ENCODE measurements at regions not wholly inside any gene's neighbourhood (a gene's known extent, or its start where the extent isn't known, plus 50 kb on each side); places are given as distances from the start of the nearest gene placed in this dataset.

DNA sequence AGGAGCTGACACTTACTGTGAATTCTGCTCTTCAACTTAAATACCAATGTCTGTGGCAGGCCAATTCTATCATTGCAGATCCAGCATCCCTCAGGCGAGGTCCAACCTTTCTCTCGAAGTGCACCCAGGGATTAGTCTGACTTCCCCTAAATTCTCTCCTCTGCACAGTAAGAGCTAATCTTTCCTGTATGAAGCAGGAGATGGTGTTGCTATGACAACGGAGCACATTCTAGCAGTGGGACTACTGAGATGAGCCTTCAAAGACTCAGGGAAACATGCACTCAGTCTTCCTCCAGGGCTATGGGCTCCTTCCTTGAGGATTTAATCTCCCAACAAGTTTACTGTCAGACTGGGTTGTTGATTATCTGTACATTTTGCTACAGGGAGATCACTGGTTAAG, 176.3 kb downstream of the NOL4 start:
- H3K4me3 ChIP-seq, result no peak overlapping the region
- H3K27ac ChIP-seq, result no peak overlapping the region
- no peak for TF ChIP-seq CTCF (IDR thresholded peaks at IDR 0.05)
- no peak for DNase-seq (ENCODE audit: low spot score)

GRCh38 chr18:34042423-34043146, 182.1 kb downstream of the NOL4 start:
- no peak overlapping the region for H3K4me3 ChIP-seq
- H3K27ac ChIP-seq, result no peak overlapping the region
- TF ChIP-seq CTCF (IDR thresholded peaks at IDR 0.05), result no peak
- no peak for DNase-seq (ENCODE audit: low spot score)

GRCh38 chr18:34039611-34040010, 185.1 kb downstream of the NOL4 start:
- H3K27ac ChIP-seq, result no peak overlapping the region
- peak overlapping the region; percentile 38 for H3K4me3 ChIP-seq
- DNase-seq (ENCODE audit: low spot score), result no peak
- TF ChIP-seq CTCF (IDR thresholded peaks at IDR 0.05), result no peak

- H3K4me3 ChIP-seq, result peak overlapping the region; percentile 38
- DNase-seq (ENCODE audit: low spot score), result no peak
- no peak for TF ChIP-seq CTCF (IDR thresholded peaks at IDR 0.05)
- no peak overlapping the region for H3K27ac ChIP-seq
Observed at GRCh38 chr18:34039201-34039600, 185.5 kb downstream of the NOL4 start.

GRCh38 chr18:34038086-34038485, 186.6 kb downstream of the NOL4 start:
- Histone ChIP-seq H3K27ac (no peak overlapping the region), H3K4me3 (no peak overlapping the region)
- no peak for DNase-seq (ENCODE audit: low spot score)
- no peak for TF ChIP-seq CTCF (IDR thresholded peaks at IDR 0.05)

- no peak for DNase-seq (ENCODE audit: low spot score)
- no peak for TF ChIP-seq CTCF (IDR thresholded peaks at IDR 0.05)
- H3K4me3 ChIP-seq, result no peak overlapping the region
- H3K27ac ChIP-seq, result no peak overlapping the region
Observed at GRCh38 chr18:34033968-34034367, 190.7 kb downstream of the NOL4 start.

DNA sequence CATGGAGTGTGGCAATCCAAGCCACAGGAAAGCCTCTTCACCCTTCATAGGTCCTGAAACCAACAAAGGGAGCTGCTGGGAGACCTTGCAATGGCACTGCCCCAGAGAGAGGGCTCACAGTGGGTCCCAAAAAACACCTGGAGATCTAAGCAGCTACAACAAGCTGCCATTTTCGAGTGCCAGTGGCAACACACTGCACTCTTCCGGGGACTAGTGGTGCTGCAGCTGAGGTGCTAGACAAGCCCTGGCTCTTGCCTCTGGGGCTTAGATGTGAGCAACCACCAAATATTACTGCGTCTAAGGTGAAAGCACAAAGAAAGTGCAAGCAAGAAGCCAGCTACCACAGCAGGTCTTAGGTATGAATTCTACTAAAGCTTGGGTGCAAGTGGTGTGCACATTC, 192.9 kb downstream of the NOL4 start:
- no peak overlapping the region for H3K4me3 ChIP-seq
- no peak for DNase-seq (ENCODE audit: low spot score)
- TF ChIP-seq CTCF (IDR thresholded peaks at IDR 0.05), result no peak
- H3K27ac ChIP-seq, result no peak overlapping the region
